Right lobe of liver (tissue), 4 donors: ENCODE measurements at regions not wholly inside any gene's neighbourhood (a gene's known extent, or its start where the extent isn't known, plus 50 kb on each side); places are given as distances from the start of the nearest gene placed in this dataset.

Experiments used
- POLR2A ChIP-seq: fragments of 450-650 bp; IDR thresholded peaks from one replicate; pipeline ENCODE4 v1.6.1; 2017; ENCODE audit warnings: antibody characterized with exemption, mild to moderate bottlenecking
- TF ChIP-seq, protein P1 (sequence below), 4 donors: fragments of 200-600 bp in 3 of 4; fragments of 450-650 bp in 1 of 4; IDR thresholded peaks; one replicate each; pipeline versions ENCODE4 v1.5.1 to v1.8.0; 2016 to 2022; ENCODE audit warnings: antibody characterized with exemption in 4 of 4, mild to moderate bottlenecking in 2 of 4
- donor health status: DM: no; HTN: no; CAD: no.
- donor health status: DM: no; HTN: no; CAD: no.
- donor health status: DM: no; HTN: yes; CAD: no.

DNA sequence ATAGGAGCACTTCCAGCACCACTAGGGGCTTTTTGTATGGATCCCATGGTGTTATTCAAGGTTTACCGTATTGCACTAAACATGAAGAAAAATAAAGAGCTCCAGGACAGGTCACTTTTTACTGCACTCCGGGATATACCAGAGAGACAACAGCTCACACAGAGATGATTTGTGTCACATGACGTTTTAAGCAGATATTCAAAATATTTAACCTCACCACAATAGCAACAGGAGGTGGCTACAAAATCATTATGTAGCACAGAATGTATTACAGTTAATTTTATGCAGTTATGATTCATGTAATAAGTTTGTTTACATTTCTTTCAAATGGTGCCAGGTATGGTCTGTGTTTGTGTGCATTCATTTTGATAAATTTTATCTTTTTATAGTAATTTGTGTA is 100.6 kb downstream of the LUZP4 start:
- TF ChIP-seq, protein P1, sequence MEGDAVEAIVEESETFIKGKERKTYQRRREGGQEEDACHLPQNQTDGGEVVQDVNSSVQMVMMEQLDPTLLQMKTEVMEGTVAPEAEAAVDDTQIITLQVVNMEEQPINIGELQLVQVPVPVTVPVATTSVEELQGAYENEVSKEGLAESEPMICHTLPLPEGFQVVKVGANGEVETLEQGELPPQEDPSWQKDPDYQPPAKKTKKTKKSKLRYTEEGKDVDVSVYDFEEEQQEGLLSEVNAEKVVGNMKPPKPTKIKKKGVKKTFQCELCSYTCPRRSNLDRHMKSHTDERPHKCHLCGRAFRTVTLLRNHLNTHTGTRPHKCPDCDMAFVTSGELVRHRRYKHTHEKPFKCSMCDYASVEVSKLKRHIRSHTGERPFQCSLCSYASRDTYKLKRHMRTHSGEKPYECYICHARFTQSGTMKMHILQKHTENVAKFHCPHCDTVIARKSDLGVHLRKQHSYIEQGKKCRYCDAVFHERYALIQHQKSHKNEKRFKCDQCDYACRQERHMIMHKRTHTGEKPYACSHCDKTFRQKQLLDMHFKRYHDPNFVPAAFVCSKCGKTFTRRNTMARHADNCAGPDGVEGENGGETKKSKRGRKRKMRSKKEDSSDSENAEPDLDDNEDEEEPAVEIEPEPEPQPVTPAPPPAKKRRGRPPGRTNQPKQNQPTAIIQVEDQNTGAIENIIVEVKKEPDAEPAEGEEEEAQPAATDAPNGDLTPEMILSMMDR (IDR thresholded peaks at IDR 0.05): no peak
- no peak for TF ChIP-seq POLR2A
